H9 (cell line): ENCODE measurements at regions not wholly inside any gene's neighbourhood (a gene's known extent, or its start where the extent isn't known, plus 50 kb on each side); places are given as distances from the start of the nearest gene placed in this dataset.

ENCODE experiments used
- DNase-seq: peaks from one replicate; pipeline ENCODE4 v3.0.0-alpha.2; 2017
- H2AFZ ChIP-seq: one replicate; pipeline ENCODE4 v1.6.1; 2013; ENCODE audit warnings: mild to moderate bottlenecking, low read length, control low read depth, moderate library complexity
- H2AK5ac ChIP-seq: 2 replicates; pipeline ENCODE4 v1.6.1; 2013; ENCODE audit warnings: low read length, control low read depth, mixed read lengths; ENCODE audit not compliant: insufficient read length
- H2BK120ac ChIP-seq: one replicate; pipeline ENCODE4 v1.6.1; 2013; ENCODE audit warnings: low read depth, mild to moderate bottlenecking, low read length, control low read depth, inconsistent platforms; ENCODE audit not compliant: poor library complexity, severe bottlenecking
- H2BK12ac ChIP-seq: 2 replicates; pipeline ENCODE4 v1.6.1; 2013; ENCODE audit warnings: low read length, control low read depth, mixed read lengths, low read depth; ENCODE audit not compliant: insufficient read length
- H2BK15ac ChIP-seq: 2 replicates; pipeline ENCODE4 v1.6.1; 2013; ENCODE audit warnings: low read depth, low read length, control low read depth
- H2BK20ac ChIP-seq: one replicate; pipeline ENCODE4 v1.6.1; 2013; ENCODE audit warnings: low read depth, mild to moderate bottlenecking, low read length, control low read depth, inconsistent platforms; ENCODE audit not compliant: poor library complexity, severe bottlenecking
- H2BK5ac ChIP-seq: 2 replicates; pipeline ENCODE4 v1.6.1; 2013; ENCODE audit warnings: low read length, control low read depth, mixed read lengths; ENCODE audit not compliant: insufficient read length
- H3K14ac ChIP-seq: 2 replicates; pipeline ENCODE4 v1.6.1; 2013; ENCODE audit warnings: low read length, control low read depth; ENCODE audit not compliant: insufficient read depth
- H3K18ac ChIP-seq: 2 replicates; pipeline ENCODE4 v1.6.1; 2013; ENCODE audit warnings: low read depth, mild to moderate bottlenecking, mixed read lengths, low read length, control low read depth; ENCODE audit not compliant: insufficient read length
- H3K23ac ChIP-seq: 2 replicates; pipeline ENCODE4 v1.6.1; 2013; ENCODE audit warnings: low read length, control low read depth, mixed read lengths, low read depth; ENCODE audit not compliant: insufficient read length
- H3K23me2 ChIP-seq: 2 replicates; pipeline ENCODE4 v1.6.1; 2013; ENCODE audit warnings: low read depth, mild to moderate bottlenecking, mixed read lengths, low read length, control low read depth; ENCODE audit not compliant: insufficient read length, poor library complexity, severe bottlenecking
- H3K27ac ChIP-seq: 2 replicates; pipeline ENCODE4 v1.5.1; 2013; ENCODE audit warnings: low read length, control low read depth, mixed read lengths, low read depth; ENCODE audit not compliant: insufficient read length
- H3K27me3 ChIP-seq: 2 replicates; pipeline ENCODE4 v1.6.1; 2013; ENCODE audit warnings: low read length, control low read depth, inconsistent platforms; ENCODE audit not compliant: insufficient read depth
- H3K4ac ChIP-seq: 2 replicates; pipeline ENCODE4 v1.6.1; 2013; ENCODE audit warnings: low read depth, mild to moderate bottlenecking, control low read depth, inconsistent platforms, low read length, moderate library complexity
- H3K4me1 ChIP-seq: 2 replicates; pipeline ENCODE4 v1.6.1; 2013; ENCODE audit warnings: low read length, control low read depth, inconsistent platforms; ENCODE audit not compliant: insufficient read depth
- H3K4me2 ChIP-seq: 2 replicates; pipeline ENCODE4 v1.6.1; 2013; ENCODE audit warnings: low read length, control low read depth, mixed read lengths; ENCODE audit not compliant: insufficient read length, insufficient read depth
- H3K56ac ChIP-seq: 2 replicates; pipeline ENCODE4 v1.6.1; 2013; ENCODE audit warnings: low read depth, mild to moderate bottlenecking, mixed read lengths, low read length, control low read depth; ENCODE audit not compliant: insufficient read length
- H3K79me1 ChIP-seq: 2 replicates; pipeline ENCODE4 v1.6.1; 2013; ENCODE audit warnings: low read depth, mild to moderate bottlenecking, moderate library complexity, low read length, control low read depth, inconsistent platforms; ENCODE audit not compliant: insufficient read depth, poor library complexity, severe bottlenecking
- H3K79me2 ChIP-seq: 2 replicates; pipeline ENCODE4 v1.6.1; 2013; ENCODE audit warnings: low read length, control low read depth, inconsistent platforms; ENCODE audit not compliant: insufficient read depth
- H3K9ac ChIP-seq: 2 replicates; pipeline ENCODE4 v1.6.1; 2013; ENCODE audit warnings: low read length, control low read depth, mixed read lengths; ENCODE audit not compliant: insufficient read length; ENCODE audit errors: extremely low read depth
- H3K9me3 ChIP-seq: one replicate; pipeline ENCODE4 v1.6.1; 2013; ENCODE audit warnings: low read depth, low read length, inconsistent platforms; ENCODE audit not compliant: control insufficient read depth
- H3T11ph ChIP-seq: one replicate; pipeline ENCODE4 v1.6.1; 2013; ENCODE audit warnings: mild to moderate bottlenecking, low read length, control low read depth, inconsistent platforms
- H4K20me1 ChIP-seq: one replicate; pipeline ENCODE4 v1.6.1; 2013; ENCODE audit not compliant: control insufficient read depth, insufficient read length, insufficient read depth
- H4K5ac ChIP-seq: 2 replicates; pipeline ENCODE4 v1.6.1; 2013; ENCODE audit warnings: low read depth, mild to moderate bottlenecking, mixed read lengths, low read length, control low read depth; ENCODE audit not compliant: insufficient read length
- H4K8ac ChIP-seq: replicated peaks from 2 replicates; pipeline ENCODE4 v1.6.1; 2013; ENCODE audit warnings: low read length, control low read depth, mixed read lengths, low read depth; ENCODE audit not compliant: insufficient read length
- H4K91ac ChIP-seq: 2 replicates; pipeline ENCODE4 v1.6.1; 2013; ENCODE audit warnings: low read depth, mild to moderate bottlenecking, moderate library complexity, mixed read lengths, low read length, control low read depth; ENCODE audit not compliant: insufficient read length
- H3K27ac Mint-ChIP-seq, 3 experiments: 2 replicates in 2 of 3; 3 replicates in 1 of 3; pipeline ENCODE4 v1.8.0; 2020 to 2021; ENCODE audit warnings: mixed read lengths in 3 of 3, mild to moderate bottlenecking in 1 of 3, moderate library complexity in 1 of 3
- H3K27me3 Mint-ChIP-seq: 2 replicates; pipeline ENCODE4 v1.8.0; 2021; ENCODE audit warnings: low read depth, mild to moderate bottlenecking, moderate library complexity, mixed read lengths
- H3K36me3 Mint-ChIP-seq, 3 experiments: 2 replicates in 2 of 3; 3 replicates in 1 of 3; pipeline ENCODE4 v1.8.0; 2020 to 2021; ENCODE audit warnings: low read depth in 3 of 3, mixed read lengths in 3 of 3; ENCODE audit not compliant: insufficient read depth in 1 of 3
- H3K4me1 Mint-ChIP-seq, 2 experiments: 2 replicates each; pipeline ENCODE4 v1.8.0; 2020; ENCODE audit warnings: mixed read lengths in 2 of 2
- H3K4me3 Mint-ChIP-seq, 2 experiments: 2 replicates in 1 of 2; 3 replicates in 1 of 2; pipeline ENCODE4 v1.8.0; 2020 to 2021; ENCODE audit warnings: mild to moderate bottlenecking in 2 of 2, mixed read lengths in 2 of 2, moderate library complexity in 1 of 2
- H3K9me3 Mint-ChIP-seq, 2 experiments: 2 replicates in 1 of 2; 3 replicates in 1 of 2; pipeline ENCODE4 v1.8.0; 2020; ENCODE audit warnings: mild to moderate bottlenecking in 2 of 2, mixed read lengths in 2 of 2, moderate library complexity in 1 of 2
- CTCF ChIP-seq: fragments of 200-600 bp; sonication (generic); conservative IDR thresholded peaks from 3 replicates; pipeline ENCODE4 v1.8.0; 2021; ENCODE audit warnings: antibody characterized with exemption, mild to moderate bottlenecking
- WGBS: extraction: QIAGEN DNeasy Blood & Tissue Kit; methylation state at CpG from one replicate; pipeline ENCODE4 v1.1.7; 2013; ENCODE audit warnings: missing lambda C conversion rate, low lambda C conversion rate, mixed read lengths; ENCODE audit not compliant: insufficient read length; ENCODE audit errors: extremely low coverage; 5-methylcytosine and 5-hydroxymethylcytosine counted together

- Mint-ChIP-seq H3K9me3 (peaks cover 0 to 2% of the 10 kb centered on the region in 2 experiments; a peak in 1 of 5 replicates), H3K27ac (no peak overlapping the region), H3K36me3 (no peaks in the 10 kb centered on the region), H3K4me1 (peaks cover 9 to 13% of the 10 kb centered on the region in 2 experiments; a peak in 3 of 4 replicates), H3K4me3 (no peak overlapping the region), H3K27me3 (no peaks in the 10 kb centered on the region)
- no peak overlapping the region for H3K18ac ChIP-seq
- H2AFZ ChIP-seq, result no peak overlapping the region
- no peaks in the 10 kb centered on the region for H3K23me2 ChIP-seq
- H3T11ph ChIP-seq, result no peak overlapping the region
- no peak overlapping the region for H3K14ac ChIP-seq
- TF ChIP-seq CTCF, result no peak
- H3K27ac ChIP-seq, result no peak overlapping the region
- H4K8ac ChIP-seq, result no peak overlapping the region
- H4K5ac ChIP-seq, result no peak overlapping the region
- no peaks in the 10 kb centered on the region for H3K27me3 ChIP-seq
- no peak overlapping the region for H2BK5ac ChIP-seq
- no peak overlapping the region for H2BK15ac ChIP-seq
- no peak overlapping the region for H2BK120ac ChIP-seq
- no peak overlapping the region for H2BK20ac ChIP-seq
- no peak overlapping the region for H3K56ac ChIP-seq
- H4K91ac ChIP-seq, result no peak overlapping the region
- no CpG with 5 or more reads among the region's 3 CpGs for WGBS
- H2AK5ac ChIP-seq, result no peak overlapping the region
- H2BK12ac ChIP-seq, result no peak overlapping the region
- no peaks in the 10 kb centered on the region for H3K4me1 ChIP-seq
- H3K4me2 ChIP-seq, result no peak overlapping the region
- no peak for DNase-seq
- no peak overlapping the region for H3K23ac ChIP-seq
- no peaks in the 10 kb centered on the region for H3K79me1 ChIP-seq
- H3K9ac ChIP-seq, result no peak overlapping the region
- no peaks in the 10 kb centered on the region for H3K9me3 ChIP-seq
- no peaks in the 10 kb centered on the region for H3K79me2 ChIP-seq
- no peak overlapping the region for H3K4ac ChIP-seq
- no peaks in the 10 kb centered on the region for H4K20me1 ChIP-seq
Measured at GRCh38 chr12:85356596-85357385, 76.8 kb downstream of the ALX1 start.
